HL-60 (cell line): ENCODE measurements at regions not wholly inside any gene's neighbourhood (a gene's known extent, or its start where the extent isn't known, plus 50 kb on each side); places are given as distances from the start of the nearest gene placed in this dataset.

Experiments
- DNase-seq, 2 experiments: peaks; one replicate each; pipeline ENCODE4 v3.0.0-alpha.2; 2010 to 2020; ENCODE audit warnings: low read depth in 1 of 2, low spot score in 1 of 2
- H3K27ac ChIP-seq: fragments of 250-450 bp; sonication (Bioruptor Pico); replicated peaks from 2 replicates; pipeline ENCODE4 v1.5.1; 2020; ENCODE audit warnings: mild to moderate bottlenecking, moderate library complexity
- H3K27me3 ChIP-seq: fragments of 250-450 bp; sonication (Bioruptor Pico); 2 replicates; pipeline ENCODE4 v1.5.1; 2021; ENCODE audit warnings: mild to moderate bottlenecking, moderate library complexity; ENCODE audit not compliant: insufficient read depth, poor library complexity, severe bottlenecking
- H3K4me3 ChIP-seq: replicated peaks from 2 replicates; pipeline ENCODE4 v1.5.1; 2011; ENCODE audit warnings: mild to moderate bottlenecking, control low read depth, low read length; ENCODE audit not compliant: insufficient read depth
- CTCF ChIP-seq: IDR thresholded peaks from one replicate; pipeline ENCODE4 v1.5.1; 2011; ENCODE audit warnings: low read length, control low read depth, inconsistent platforms; ENCODE audit not compliant: insufficient read depth
- GABPA ChIP-seq: IDR thresholded peaks from 2 replicates; pipeline ENCODE4 v1.6.1; 2012; ENCODE audit warnings: low read depth
- POLR2AphosphoS5 ChIP-seq: IDR thresholded peaks from 2 replicates; pipeline ENCODE4 v1.6.1; 2012; ENCODE audit warnings: low read depth
- REST ChIP-seq: IDR thresholded peaks from 2 replicates; pipeline ENCODE4 v1.6.1; 2012; ENCODE audit warnings: low read depth; ENCODE audit not compliant: insufficient replicate concordance
- SPI1 ChIP-seq: IDR thresholded peaks from 2 replicates; pipeline ENCODE4 v1.6.1; 2012; ENCODE audit warnings: low read depth, mild to moderate bottlenecking, borderline replicate concordance

DNA sequence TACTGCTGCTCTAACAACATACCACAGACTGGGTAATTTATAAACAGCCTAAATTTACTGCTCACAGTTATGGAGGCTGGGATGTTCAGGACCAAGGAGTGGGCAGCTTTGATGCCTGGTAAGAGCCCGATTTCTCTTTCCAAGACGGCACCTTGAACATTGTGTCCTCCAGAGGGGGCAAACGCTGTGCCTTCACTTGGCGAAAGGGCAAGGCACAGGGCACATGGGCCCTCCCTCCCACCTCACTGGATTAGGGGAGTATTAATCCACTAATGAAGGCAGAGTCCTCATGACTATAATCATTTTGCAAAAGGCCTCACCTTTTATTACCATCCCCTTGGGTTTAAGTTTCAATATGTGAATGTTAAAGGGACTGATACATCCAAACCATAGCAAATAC, 397.7 kb downstream of the TMEM38B start:
- DNase-seq: no peak
- TF ChIP-seq SPI1: no peak
- TF ChIP-seq POLR2AphosphoS5: no peak
- TF ChIP-seq CTCF: no peak
- H3K4me3 ChIP-seq: no peak overlapping the region
- H3K27me3 ChIP-seq: no peaks in the 10 kb centered on the region
- no peak overlapping the region for H3K27ac ChIP-seq

DNA sequence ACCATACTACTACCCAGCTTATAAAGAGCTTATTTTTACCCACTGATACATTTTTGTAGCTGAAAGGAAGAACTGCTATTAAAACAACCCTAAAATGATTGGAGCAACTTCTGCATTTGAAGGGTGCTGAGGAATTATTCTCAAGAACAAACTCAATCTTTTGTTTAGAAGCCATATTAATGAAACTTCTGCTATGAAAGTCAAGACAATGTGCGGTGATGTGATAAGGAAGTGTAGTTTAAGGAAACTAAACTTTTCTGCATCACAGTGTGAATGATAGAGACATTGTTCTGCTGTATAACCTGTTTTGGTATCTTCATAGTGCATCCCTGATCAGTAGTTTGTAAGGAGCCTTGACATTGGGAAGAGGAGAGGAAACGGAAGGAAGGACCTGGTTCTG, 408.5 kb downstream of the TMEM38B start:
- no peak overlapping the region for H3K4me3 ChIP-seq
- H3K27me3 ChIP-seq: no peaks in the 10 kb centered on the region
- TF ChIP-seq SPI1 (no peak), POLR2AphosphoS5 (no peak), CTCF (no peak), REST (no peak), GABPA (no peak)
- DNase-seq: no peak
- no peak overlapping the region for H3K27ac ChIP-seq

- no peak overlapping the region for H3K27ac ChIP-seq
- no peaks in the 10 kb centered on the region for H3K27me3 ChIP-seq
- DNase-seq: no peak
- TF ChIP-seq GABPA: no peak
- TF ChIP-seq POLR2AphosphoS5: no peak
- TF ChIP-seq SPI1: peak; percentile 70
- H3K4me3 ChIP-seq: no peak overlapping the region
These were observed 410.5 kb downstream of the TMEM38B start for GRCh38 chr9:106104887-106105286.

DNA sequence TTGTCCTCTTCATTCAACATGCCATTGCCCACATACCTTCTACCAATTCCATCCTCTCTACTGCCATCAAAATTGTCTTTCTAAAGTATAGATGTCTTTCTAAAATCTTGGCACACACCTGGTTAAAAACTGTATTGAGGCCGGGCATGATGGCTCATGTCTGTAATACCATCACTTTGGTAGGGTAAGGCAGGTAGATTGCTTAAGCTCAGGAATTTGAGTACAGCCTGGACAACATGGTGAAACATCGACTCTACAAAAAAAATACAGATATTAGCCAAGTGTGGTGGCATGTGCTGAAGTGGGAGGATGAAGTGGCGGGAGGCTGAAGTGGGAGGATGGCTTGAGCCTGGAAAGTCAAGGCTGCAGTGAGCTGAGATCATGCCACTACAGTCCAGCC, 412.1 kb downstream of the TMEM38B start:
- DNase-seq: no peak
- no peaks in the 10 kb centered on the region for H3K27me3 ChIP-seq
- no peak overlapping the region for H3K4me3 ChIP-seq
- no peak overlapping the region for H3K27ac ChIP-seq
- no peak for TF ChIP-seq CTCF
- TF ChIP-seq GABPA: no peak
- TF ChIP-seq SPI1: no peak
- TF ChIP-seq POLR2AphosphoS5: no peak
- no peak for TF ChIP-seq REST
